Mesenchymal stem cell (in vitro differentiated cells and primary cell): ENCODE measurements at regions not wholly inside any gene's neighbourhood (a gene's known extent, or its start where the extent isn't known, plus 50 kb on each side); places are given as distances from the start of the nearest gene placed in this dataset.
"Not testable (repeated sequence)": the region's sequence is repeated elsewhere in the genome, so short reads cannot be mapped to it uniquely, and the experiment has no call there.

ENCODE experiments used
- DNase-seq: peaks from one replicate; pipeline ENCODE4 v3.0.0-alpha.2; 2013
- H2AFZ ChIP-seq: one replicate; pipeline ENCODE4 v1.6.1; 2013; ENCODE audit warnings: low read depth, mild to moderate bottlenecking, control low read depth, inconsistent platforms, low read length, moderate library complexity
- H2AK5ac ChIP-seq: 2 replicates; pipeline ENCODE4 v1.6.1; 2013; ENCODE audit warnings: low read length, moderate library complexity, mild to moderate bottlenecking, inconsistent platforms; ENCODE audit not compliant: severe bottlenecking
- H2BK120ac ChIP-seq: one replicate; pipeline ENCODE4 v1.6.1; 2013; ENCODE audit warnings: low read depth, mild to moderate bottlenecking, inconsistent platforms, low read length, moderate library complexity
- H2BK12ac ChIP-seq, 2 experiments: one replicate each; pipeline ENCODE4 v1.6.1; 2013; ENCODE audit warnings: inconsistent platforms in 2 of 2, low read length in 2 of 2, mild to moderate bottlenecking in 2 of 2, moderate library complexity in 2 of 2, control low read depth in 1 of 2
- H2BK15ac ChIP-seq: one replicate; pipeline ENCODE4 v1.6.1; 2013; ENCODE audit warnings: mild to moderate bottlenecking, low read depth, inconsistent platforms; ENCODE audit not compliant: poor library complexity, severe bottlenecking
- H2BK5ac ChIP-seq: 2 replicates; pipeline ENCODE4 v1.6.1; 2013; ENCODE audit warnings: low read depth, mild to moderate bottlenecking, low read length, control low read depth, inconsistent platforms; ENCODE audit not compliant: poor library complexity, severe bottlenecking
- H3K14ac ChIP-seq, 2 experiments: one replicate each; pipeline ENCODE4 v1.6.1; 2013; ENCODE audit warnings: inconsistent platforms in 2 of 2, low read length in 2 of 2, control low read depth in 1 of 2, mild to moderate bottlenecking in 1 of 2, moderate library complexity in 1 of 2
- H3K18ac ChIP-seq, 2 experiments: one replicate each; pipeline ENCODE4 v1.6.1; 2013; ENCODE audit warnings: inconsistent platforms in 2 of 2, low read length in 2 of 2, control low read depth in 1 of 2, low read depth in 1 of 2, mild to moderate bottlenecking in 1 of 2
- H3K23ac ChIP-seq, 2 experiments: one replicate each; pipeline ENCODE4 v1.6.1; 2013; ENCODE audit warnings: inconsistent platforms in 2 of 2, low read length in 2 of 2, mild to moderate bottlenecking in 2 of 2, moderate library complexity in 2 of 2, control low read depth in 1 of 2
- H3K27ac ChIP-seq: 2 replicates; pipeline ENCODE4 v1.5.1; 2013; ENCODE audit warnings: mild to moderate bottlenecking, moderate library complexity, low read length, control low read depth, inconsistent platforms; ENCODE audit not compliant: poor library complexity, severe bottlenecking
- H3K27me3 ChIP-seq, 2 experiments: 2 replicates each; pipeline versions ENCODE4 v1.6.1 to v1.7.0; 2013; ENCODE audit warnings: low read length in 2 of 2, mild to moderate bottlenecking in 2 of 2, moderate library complexity in 2 of 2, control low read depth in 1 of 2, inconsistent platforms in 1 of 2; ENCODE audit not compliant: control insufficient read depth in 1 of 2, insufficient read depth in 1 of 2
- H3K36me3 ChIP-seq, 2 experiments: 2 replicates each; pipeline versions ENCODE4 v1.6.1 to v1.7.0; 2013; ENCODE audit warnings: low read length in 2 of 2, control low read depth in 1 of 2, inconsistent platforms in 1 of 2, low read depth in 1 of 2, mild to moderate bottlenecking in 1 of 2; ENCODE audit not compliant: insufficient read depth in 2 of 2, control insufficient read depth in 1 of 2
- H3K4ac ChIP-seq, 2 experiments: one replicate each; pipeline ENCODE4 v1.6.1; 2013; ENCODE audit warnings: inconsistent platforms in 2 of 2, low read length in 2 of 2, mild to moderate bottlenecking in 2 of 2, moderate library complexity in 2 of 2, control low read depth in 1 of 2, low read depth in 1 of 2
- H3K4me1 ChIP-seq: 2 replicates; pipeline ENCODE4 v1.6.1; 2013; ENCODE audit warnings: low read depth, low read length, control low read depth; ENCODE audit not compliant: control insufficient read depth, insufficient read depth
- H3K4me2 ChIP-seq: 2 replicates; pipeline ENCODE4 v1.6.1; 2013; ENCODE audit warnings: low read length, mild to moderate bottlenecking, inconsistent platforms; ENCODE audit not compliant: poor library complexity, severe bottlenecking
- H3K4me3 ChIP-seq, 2 experiments: 2 replicates each; pipeline versions ENCODE4 v1.5.1 to v1.7.0; 2013; ENCODE audit warnings: low read length in 2 of 2, mild to moderate bottlenecking in 2 of 2, control low read depth in 1 of 2, low read depth in 1 of 2; ENCODE audit not compliant: insufficient read depth in 1 of 2
- H3K79me1 ChIP-seq: replicated peaks from 2 replicates; pipeline ENCODE4 v1.6.1; 2013; ENCODE audit warnings: mild to moderate bottlenecking, control low read depth, low read length, inconsistent platforms; ENCODE audit not compliant: poor library complexity, severe bottlenecking
- H3K9ac ChIP-seq: 2 replicates; pipeline ENCODE4 v1.7.0; 2013; ENCODE audit warnings: mild to moderate bottlenecking, low read length, moderate library complexity
- H3K9me3 ChIP-seq: 2 replicates; pipeline ENCODE4 v1.7.0; 2013; ENCODE audit warnings: mild to moderate bottlenecking, low read length; ENCODE audit not compliant: control insufficient read depth
- H4K8ac ChIP-seq: one replicate; pipeline ENCODE4 v1.6.1; 2013; ENCODE audit warnings: inconsistent platforms, mild to moderate bottlenecking, low read length, moderate library complexity
- H4K91ac ChIP-seq: one replicate; pipeline ENCODE4 v1.6.1; 2013; ENCODE audit warnings: mild to moderate bottlenecking, low read length, inconsistent platforms
- WGBS: methylation state at CpG from one replicate; pipeline ENCODE4 v1.1.7; 2013; ENCODE audit warnings: mixed read lengths; 5-methylcytosine and 5-hydroxymethylcytosine counted together

DNA sequence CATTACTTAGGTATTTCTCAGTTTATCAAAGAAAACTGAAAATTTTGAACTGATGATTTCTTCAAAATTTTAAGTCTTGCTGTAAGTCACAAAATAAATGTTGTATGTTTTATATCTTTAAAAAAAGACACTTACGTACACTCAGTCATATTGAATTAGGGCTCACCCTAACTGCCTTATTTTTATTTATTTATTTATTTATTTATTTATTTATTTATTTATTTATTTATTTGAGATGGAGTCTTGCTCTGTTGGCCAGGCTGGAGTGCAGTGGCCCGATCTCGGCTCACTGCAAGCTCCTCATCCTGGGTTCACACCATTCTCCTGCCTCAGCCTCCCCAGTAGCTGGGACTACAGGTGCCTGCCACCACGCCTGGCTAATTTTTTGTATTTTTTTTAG is 881.9 kb downstream of the TTLL7 start:
- not testable (repeated sequence) for H3K36me3 ChIP-seq, DNase-seq, H3K9me3 ChIP-seq, H3K4me2 ChIP-seq, H3K18ac ChIP-seq, H2AFZ ChIP-seq, H3K4me1 ChIP-seq, H3K4ac ChIP-seq, H2BK12ac ChIP-seq, H2AK5ac ChIP-seq, H3K4me3 ChIP-seq, H4K91ac ChIP-seq, H3K27me3 ChIP-seq, H3K14ac ChIP-seq, H2BK15ac ChIP-seq, H4K8ac ChIP-seq, H3K79me1 ChIP-seq, H2BK5ac ChIP-seq, H2BK120ac ChIP-seq, H3K23ac ChIP-seq, H3K9ac ChIP-seq, H3K27ac ChIP-seq
- no CpG with 5 or more reads among the region's 4 CpGs for WGBS

GRCh38 chr1:83115785-83116184 is 883.1 kb downstream of the TTLL7 start:
- Histone ChIP-seq H3K9me3 (no peaks in the 10 kb centered on the region), H2AFZ (no peak overlapping the region), H3K23ac (no peak overlapping the region), H3K14ac (no peak overlapping the region), H3K27me3 (no peaks in the 10 kb centered on the region), H4K91ac (no peak overlapping the region), H3K18ac (no peak overlapping the region), H3K79me1 (no peaks in the 10 kb centered on the region), H3K27ac (no peak overlapping the region), H3K4ac (no peak overlapping the region), H3K4me2 (no peak overlapping the region), H2BK15ac (no peak overlapping the region), H3K4me3 (no peak overlapping the region), H2AK5ac (no peak overlapping the region), H3K9ac (no peak overlapping the region), H2BK5ac (no peak overlapping the region), H2BK120ac (no peak overlapping the region), H3K4me1 (peaks cover 2% of the 10 kb centered on the region), H3K36me3 (no peaks in the 10 kb centered on the region), H2BK12ac (no peak overlapping the region), H4K8ac (no peak overlapping the region)
- WGBS: 93% methylated on average over 1 of the region's 2 CpGs
- DNase-seq: no peak

- H2BK12ac ChIP-seq: peak overlapping the region in 1 of 2 experiments; percentile 72
- no peak for DNase-seq
- H3K4me3 ChIP-seq: no peak overlapping the region
- peak overlapping the region; percentile 44 for H2AFZ ChIP-seq
- no peaks in the 10 kb centered on the region for H3K36me3 ChIP-seq
- no peak overlapping the region for H2BK120ac ChIP-seq
- H3K14ac ChIP-seq: no peak overlapping the region
- H3K18ac ChIP-seq: no peak overlapping the region
- no peak overlapping the region for H3K27ac ChIP-seq
- no peak overlapping the region for H3K9ac ChIP-seq
- no peak overlapping the region for H2BK5ac ChIP-seq
- H3K27me3 ChIP-seq: no peaks in the 10 kb centered on the region
- no peaks in the 10 kb centered on the region for H3K9me3 ChIP-seq
- H3K4me2 ChIP-seq: no peak overlapping the region
- H4K91ac ChIP-seq: no peak overlapping the region
- peak overlapping the region in 1 of 2 experiments; percentile 10 for H3K4ac ChIP-seq
- H2AK5ac ChIP-seq: no peak overlapping the region
- H3K4me1 ChIP-seq: peaks cover 2% of the 10 kb centered on the region
- H4K8ac ChIP-seq: no peak overlapping the region
- no peaks in the 10 kb centered on the region for H3K79me1 ChIP-seq
- no peak overlapping the region for H2BK15ac ChIP-seq
- no peak overlapping the region for H3K23ac ChIP-seq
- no CpG with 5 or more reads among the region's 2 CpGs for WGBS
These were observed 884.6 kb downstream of the TTLL7 start for GRCh38 chr1:83114136-83114834.

DNA sequence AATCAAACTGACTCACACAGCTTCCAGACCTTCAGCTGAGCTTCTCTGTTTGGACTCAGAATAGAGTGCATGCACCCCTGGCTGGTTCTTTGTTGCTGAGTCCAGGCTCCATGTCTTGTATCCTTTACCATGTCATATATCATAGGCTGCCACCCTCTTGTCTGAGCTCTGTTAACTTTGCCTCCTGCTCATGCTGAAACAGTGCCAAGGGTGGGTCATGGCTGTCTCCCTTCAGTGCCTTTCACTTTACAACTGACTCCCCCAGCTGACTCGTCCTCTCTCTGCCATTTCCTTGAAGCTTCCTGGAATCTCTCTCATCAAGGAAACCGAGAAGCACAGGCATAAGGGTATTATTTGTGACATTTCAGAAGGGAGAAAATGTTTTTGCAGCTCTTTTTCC is 885.3 kb downstream of the TTLL7 start:
- H3K14ac ChIP-seq: peak overlapping the region in 1 of 2 experiments; percentile 65
- no peak overlapping the region for H3K27ac ChIP-seq
- H3K4me1 ChIP-seq: peaks cover 2% of the 10 kb centered on the region
- no peak overlapping the region for H2BK15ac ChIP-seq
- H3K4me2 ChIP-seq: no peak overlapping the region
- no peak overlapping the region for H4K8ac ChIP-seq
- no peaks in the 10 kb centered on the region for H3K36me3 ChIP-seq
- WGBS: no CpG with 5 or more reads among the region's 2 CpGs
- H2BK12ac ChIP-seq: peak overlapping the region; percentile 18 to 77
- no peak overlapping the region for H3K23ac ChIP-seq
- H3K18ac ChIP-seq: peak overlapping the region; percentile 40 to 77
- no peaks in the 10 kb centered on the region for H3K79me1 ChIP-seq
- H3K4ac ChIP-seq: peak overlapping the region; percentile 19 to 63
- H3K4me3 ChIP-seq: no peak overlapping the region
- no peak overlapping the region for H2BK120ac ChIP-seq
- H2AFZ ChIP-seq: no peak overlapping the region
- H4K91ac ChIP-seq: no peak overlapping the region
- no peaks in the 10 kb centered on the region for H3K27me3 ChIP-seq
- H2AK5ac ChIP-seq: no peak overlapping the region
- no peak overlapping the region for H3K9ac ChIP-seq
- no peak overlapping the region for H2BK5ac ChIP-seq
- H3K9me3 ChIP-seq: no peaks in the 10 kb centered on the region
- DNase-seq: peak; percentile 39
